H1 (cell line): ENCODE measurements at regions not wholly inside any gene's neighbourhood (a gene's known extent, or its start where the extent isn't known, plus 50 kb on each side); places are given as distances from the start of the nearest gene placed in this dataset.

Experiments
- CTCF ChIA-PET: fragments of 300-600 bp; sonication (Branson Sonifier 250); formaldehyde crosslinking; loops from one replicate; lab custom pipeline; 2021; ENCODE audit not compliant: partially characterized antibody; lab: Charles Lee
- POLR2A ChIA-PET: fragments of 300-600 bp; sonication (Branson Sonifier 250); formaldehyde crosslinking; loops from one replicate; lab custom pipeline; 2021; ENCODE audit warnings: inconsistent platforms; ENCODE audit not compliant: partially characterized antibody; lab: Charles Lee
- DNase-seq, 2 experiments: peaks; one replicate each; pipeline versions ENCODE4 v3.0.0 to v3.0.0-alpha.2; 2010 to 2022; ENCODE audit warnings: low spot score in 2 of 2, low read depth in 1 of 2, mixed read lengths in 1 of 2
- FAIRE-seq: peaks from 2 replicates; lab custom pipeline; 2011; peaks lifted over from hg19 to GRCh38; lab: Jason Lieb, UNC
- H2AFZ ChIP-seq: 2 replicates; pipeline ENCODE4 v1.8.1; 2012; ENCODE audit warnings: low read length, inconsistent platforms
- H2AK5ac ChIP-seq: 2 replicates; pipeline ENCODE4 v1.6.1; 2013; ENCODE audit warnings: low read depth, low read length
- H2BK120ac ChIP-seq: replicated peaks from 2 replicates; pipeline ENCODE3; 2013; ENCODE audit warnings: low read depth, low read length, inconsistent platforms
- H2BK12ac ChIP-seq: 2 replicates; pipeline ENCODE4 v1.6.1; 2013; ENCODE audit warnings: low read depth, low read length
- H2BK15ac ChIP-seq: 2 replicates; pipeline ENCODE4 v1.6.1; 2013; ENCODE audit warnings: low read length
- H2BK20ac ChIP-seq: 2 replicates; pipeline ENCODE4 v1.6.1; 2013; ENCODE audit warnings: low read length
- H2BK5ac ChIP-seq: 2 replicates; pipeline ENCODE4 v1.6.1; 2013; ENCODE audit warnings: low read depth, low read length
- H3K14ac ChIP-seq: 2 replicates; pipeline ENCODE4 v1.6.1; 2013; ENCODE audit warnings: inconsistent platforms; ENCODE audit not compliant: insufficient read length
- H3K18ac ChIP-seq: 2 replicates; pipeline ENCODE4 v1.6.1; 2013; ENCODE audit warnings: low read length; ENCODE audit errors: extremely low read depth
- H3K23ac ChIP-seq: 2 replicates; pipeline ENCODE4 v1.6.1; 2013; ENCODE audit warnings: inconsistent platforms; ENCODE audit not compliant: insufficient read length
- H3K23me2 ChIP-seq: 2 replicates; pipeline ENCODE4 v1.6.1; 2013; ENCODE audit warnings: low read depth, low read length
- H3K27ac ChIP-seq: 2 replicates; pipeline ENCODE4 v1.6.1; 2011; ENCODE audit warnings: low read depth, low read length, inconsistent platforms
- H3K27me3 ChIP-seq, 4 experiments: replicated peaks in 1 of 4; 1 replicate in 1 of 4; 2 replicates in 3 of 4; pipeline versions ENCODE4 v1.6.1 to v1.8.1; 2011 to 2013; ENCODE audit warnings: low read length in 3 of 4, mild to moderate bottlenecking in 3 of 4, inconsistent platforms in 2 of 4, mixed read lengths in 2 of 4, moderate library complexity in 1 of 4; ENCODE audit not compliant: control insufficient read depth in 3 of 4, insufficient read depth in 3 of 4; ENCODE audit errors: extremely low read depth in 1 of 4
- H3K36me3 ChIP-seq, 4 experiments: 2 replicates each; pipeline versions ENCODE4 v1.6.1 to v1.8.1; 2011 to 2013; ENCODE audit warnings: mild to moderate bottlenecking in 4 of 4, low read length in 3 of 4, moderate library complexity in 2 of 4, control low read depth in 1 of 4, inconsistent platforms in 1 of 4; ENCODE audit not compliant: insufficient read depth in 4 of 4, control insufficient read depth in 2 of 4
- H3K4ac ChIP-seq: replicated peaks from 2 replicates; pipeline ENCODE3; 2013; ENCODE audit warnings: low read length, low read depth, mixed read lengths, inconsistent platforms; ENCODE audit not compliant: insufficient read length
- H3K4me1 ChIP-seq, 4 experiments: replicated peaks in 1 of 4; 1 replicate in 1 of 4; 2 replicates in 3 of 4; pipeline versions ENCODE4 v1.6.1 to v1.8.1; 2011 to 2013; ENCODE audit warnings: low read length in 3 of 4, inconsistent platforms in 2 of 4, mixed read lengths in 1 of 4; ENCODE audit not compliant: insufficient read depth in 4 of 4, control insufficient read depth in 3 of 4
- H3K4me2 ChIP-seq, 2 experiments: 2 replicates each; pipeline versions ENCODE4 v1.6.1 to v1.8.1; 2011 to 2013; ENCODE audit warnings: low read depth in 2 of 2, low read length in 2 of 2, control low read depth in 1 of 2, inconsistent platforms in 1 of 2, mild to moderate bottlenecking in 1 of 2; ENCODE audit not compliant: insufficient read depth in 1 of 2
- H3K4me3 ChIP-seq, 4 experiments: fragments of 200-600, 300-600 bp in 1 of 4; sonication (generic), shearing (Covaris generic), sonication (Bioruptor Twin) in 1 of 4; 2 replicates each; pipeline versions ENCODE4 v1.5.1 to v1.8.1; 2011 to 2016; ENCODE audit warnings: low read length in 4 of 4, low read depth in 3 of 4, control low read depth in 2 of 4, inconsistent platforms in 2 of 4, mild to moderate bottlenecking in 2 of 4, mixed read lengths in 1 of 4, moderate library complexity in 1 of 4; ENCODE audit not compliant: insufficient read depth in 2 of 4; ENCODE audit errors: extremely low read depth in 1 of 4
- H3K56ac ChIP-seq: replicated peaks from 2 replicates; pipeline ENCODE3; 2013; ENCODE audit warnings: low read depth, mild to moderate bottlenecking, mixed read lengths, low read length, inconsistent platforms; ENCODE audit not compliant: insufficient read length
- H3K79me1 ChIP-seq: 2 replicates; pipeline ENCODE4 v1.6.1; 2013; ENCODE audit warnings: low read depth, low read length, control low read depth
- H3K79me2 ChIP-seq, 2 experiments: 2 replicates each; pipeline versions ENCODE4 v1.6.1 to v1.8.1; 2012 to 2013; ENCODE audit warnings: low read length in 2 of 2, mild to moderate bottlenecking in 2 of 2, inconsistent platforms in 1 of 2; ENCODE audit not compliant: insufficient read depth in 2 of 2, control insufficient read depth in 1 of 2
- H3K9ac ChIP-seq, 4 experiments: replicated peaks in 1 of 4; 1 replicate in 1 of 4; 2 replicates in 3 of 4; pipeline versions ENCODE4 v1.6.1 to v1.8.1; 2011 to 2013; ENCODE audit warnings: low read depth in 3 of 4, low read length in 3 of 4, control low read depth in 2 of 4, mild to moderate bottlenecking in 2 of 4, moderate library complexity in 2 of 4, inconsistent platforms in 1 of 4; ENCODE audit errors: extremely low read depth in 1 of 4
- H3K9me3 ChIP-seq, 2 experiments: 2 replicates each; pipeline versions ENCODE4 v1.6.1 to v1.8.1; 2012 to 2013; ENCODE audit warnings: mild to moderate bottlenecking in 2 of 2, moderate library complexity in 2 of 2, control low read depth in 1 of 2, inconsistent platforms in 1 of 2, low read depth in 1 of 2, low read length in 1 of 2, mixed read lengths in 1 of 2; ENCODE audit not compliant: insufficient read depth in 2 of 2
- H4K20me1 ChIP-seq, 2 experiments: replicated peaks in 1 of 2; 2 replicates each; pipeline versions ENCODE3 to v1.8.1; 2011 to 2013; ENCODE audit warnings: inconsistent platforms in 2 of 2, low read length in 2 of 2, mild to moderate bottlenecking in 1 of 2; ENCODE audit not compliant: insufficient read depth in 2 of 2, control insufficient read depth in 1 of 2
- H4K5ac ChIP-seq: 2 replicates; pipeline ENCODE4 v1.6.1; 2013; ENCODE audit warnings: low read length, low read depth, mixed read lengths, inconsistent platforms; ENCODE audit not compliant: insufficient read length
- H4K8ac ChIP-seq: 2 replicates; pipeline ENCODE4 v1.8.0; 2013; ENCODE audit warnings: mild to moderate bottlenecking, moderate library complexity, low read length, inconsistent platforms; ENCODE audit not compliant: insufficient read depth; ENCODE audit errors: extremely low read depth
- H4K91ac ChIP-seq: replicated peaks from 2 replicates; pipeline ENCODE3; 2013; ENCODE audit warnings: low read length, mixed read lengths, inconsistent platforms; ENCODE audit not compliant: insufficient read length
- ASH2L ChIP-seq: fragments of 200-600, 300-600 bp; sonication (generic); IDR thresholded peaks from one replicate; pipeline ENCODE4 v1.7.1; 2017; ENCODE audit warnings: low read length
- BRCA1 ChIP-seq: IDR thresholded peaks from 2 replicates; pipeline ENCODE4 v1.6.1; 2012; ENCODE audit warnings: low read depth, low read length, improper control_type of control experiment
- CBX8 ChIP-seq: fragments of 300-800, 300-1000 bp; sonication (generic); IDR thresholded peaks from 2 replicates; pipeline ENCODE4 v1.7.1; 2016; ENCODE audit warnings: low read depth, low read length, borderline replicate concordance
- CHD1 ChIP-seq: IDR thresholded peaks from 2 replicates; pipeline ENCODE4 v1.6.1; 2012; ENCODE audit warnings: low read depth, low read length, improper control_type of control experiment
- GTF2F1 ChIP-seq: IDR thresholded peaks from 2 replicates; pipeline ENCODE4 v1.6.1; 2012; ENCODE audit warnings: low read depth, low read length, improper control_type of control experiment, borderline replicate concordance
- JUN ChIP-seq: IDR thresholded peaks from 2 replicates; pipeline ENCODE4 v1.6.1; 2011; ENCODE audit warnings: low read depth, mild to moderate bottlenecking, improper control_type of control experiment, low read length
- KDM4A ChIP-seq: IDR thresholded peaks from one replicate; pipeline ENCODE4 v1.7.1; 2012; ENCODE audit warnings: low read depth, mild to moderate bottlenecking, moderate library complexity, low read length, inconsistent platforms; ENCODE audit not compliant: severe bottlenecking
- PHF8 ChIP-seq: fragments of 200-600 bp; sonication (generic); conservative IDR thresholded peaks from 2 replicates; pipeline ENCODE4 v1.7.1; 2012; ENCODE audit warnings: low read depth, mild to moderate bottlenecking, inconsistent platforms, low read length, moderate library complexity
- RAD21 ChIP-seq, 2 experiments: IDR thresholded peaks in 1 of 2; conservative IDR thresholded peaks in 1 of 2; 2 replicates each; pipeline ENCODE4 v1.6.1; 2011; ENCODE audit warnings: low read depth in 2 of 2, low read length in 2 of 2, improper control_type of control experiment in 1 of 2, inconsistent platforms in 1 of 2, mild to moderate bottlenecking in 1 of 2, moderate library complexity in 1 of 2
- SIRT6 ChIP-seq: IDR thresholded peaks from one replicate; pipeline ENCODE4 v1.7.1; 2012; ENCODE audit warnings: low read length, inconsistent platforms
- SP2 ChIP-seq: IDR thresholded peaks from 2 replicates; pipeline ENCODE4 v1.6.1; 2012; ENCODE audit warnings: mild to moderate bottlenecking, low read length, inconsistent platforms
- WGBS, 2 experiments: shearing (Covaris generic) in 1 of 2; methylation state at CpG; one replicate each; pipeline versions ENCODE4 v1.1.6 to v1.1.7; 2013 to 2015; ENCODE audit warnings: low lambda C conversion rate in 2 of 2, mixed read lengths in 2 of 2, inconsistent platforms in 1 of 2, low coverage in 1 of 2, missing lambda C conversion rate in 1 of 2; ENCODE audit not compliant: insufficient replicate concordance in 2 of 2, insufficient coverage in 1 of 2, insufficient read length in 1 of 2; ENCODE audit errors: extremely low coverage in 1 of 2, missing lambda C conversion rate in 1 of 2; 5-methylcytosine and 5-hydroxymethylcytosine counted together

DNA sequence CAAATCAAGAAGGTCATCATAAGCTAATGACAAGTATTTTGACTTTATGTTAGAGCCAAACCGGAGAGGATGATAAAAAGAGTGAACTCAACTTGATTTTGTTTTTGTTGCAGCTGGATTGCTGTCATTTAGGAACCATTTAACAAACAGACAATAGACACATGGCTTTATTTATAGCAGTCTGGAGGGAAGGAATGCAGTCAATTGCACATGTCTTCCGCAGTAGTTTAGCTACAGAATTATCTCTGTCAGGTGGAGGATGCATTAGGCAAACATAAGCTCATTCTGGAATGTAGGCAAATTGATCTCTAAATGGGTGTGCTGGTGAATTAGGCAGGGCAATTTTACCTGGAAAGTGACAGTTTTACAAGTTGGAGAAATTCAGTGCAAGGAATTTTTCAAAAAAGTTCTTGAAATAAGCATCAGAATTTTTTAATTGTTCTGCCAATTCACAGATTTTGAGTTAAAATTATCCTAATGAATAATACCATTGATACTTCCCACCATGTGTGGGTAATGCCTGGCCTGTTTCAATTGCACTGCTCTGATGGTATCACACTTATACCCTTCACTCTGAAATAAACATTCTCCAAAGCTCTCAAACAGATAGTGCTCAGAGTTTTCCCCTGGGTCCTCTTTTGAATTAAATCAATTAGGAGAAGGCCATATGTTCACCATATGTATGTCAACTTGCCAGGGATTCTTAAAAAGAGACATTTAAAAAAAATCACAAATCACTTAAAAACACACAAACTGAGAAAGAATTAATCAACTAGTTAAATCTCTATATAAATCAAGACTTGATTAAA, 318.3 kb downstream of the NDFIP2 start:
- Histone ChIP-seq H3K23ac (no peak overlapping the region), H2BK12ac (no peak overlapping the region), H3K27me3 (no peaks in the 10 kb centered on the region), H3K56ac (no peak overlapping the region), H3K9ac (no peak overlapping the region), H2BK120ac (no peak overlapping the region), H3K4ac (no peak overlapping the region), H3K4me2 (no peak overlapping the region), H2AK5ac (no peak overlapping the region), H3K18ac (no peak overlapping the region), H4K5ac (no peak overlapping the region), H3K27ac (no peak overlapping the region), H2AFZ (0 out of 2 replicates have a peak overlapping the region, but pooled peaks have one; percentile 49), H3K14ac (no peak overlapping the region), H2BK20ac (no peak overlapping the region), H2BK5ac (no peak overlapping the region), H3K4me1 (peaks cover 0 to 2% (median under 1%) of the 10 kb centered on the region in 4 experiments; a peak in 2 of 7 replicates), H4K20me1 (no peaks in the 10 kb centered on the region), H4K8ac (no peak overlapping the region), H3K23me2 (no peaks in the 10 kb centered on the region), H3K79me2 (no peaks in the 10 kb centered on the region), H4K91ac (no peak overlapping the region), H3K36me3 (no peaks in the 10 kb centered on the region), H3K79me1 (no peaks in the 10 kb centered on the region), H2BK15ac (no peak overlapping the region), H3K9me3 (no peaks in the 10 kb centered on the region), H3K4me3 (no peak overlapping the region)
- WGBS, 2 experiments, result 91% methylated on average over 2 of the region's 2 CpGs; no CpG with 5 or more reads in 1 of the 2 experiments
- DNase-seq, result no peak
- ChIA-PET CTCF (interaction anchor here (0.7 to 1.9 kb wide), 3 partner anchors 9 to 557 kb away, joined by 3 to 9 read pairs (median 3); no protein-coding TSS in a partner anchor), POLR2A (no interaction called here)
- TF ChIP-seq RAD21 (IDR thresholded peaks at IDR 0.05 in 1 of 2, conservative IDR thresholded peaks at IDR 0.05 in 1 of 2; ENCODE audit: low read depth in 2 of 2, low read length in 2 of 2), result no peak
- no peak for TF ChIP-seq KDM4A
- TF ChIP-seq ASH2L, result no peak
- TF ChIP-seq PHF8, result no peak
- TF ChIP-seq GTF2F1, result no peak
- no peak for TF ChIP-seq CBX8
- no peak for TF ChIP-seq BRCA1
- TF ChIP-seq JUN, result no peak
- no peak for TF ChIP-seq SIRT6
- no peak for TF ChIP-seq SP2
- no peak for TF ChIP-seq CHD1
- FAIRE-seq, result no peak
